ENCODE measurements at regions not wholly inside any gene's neighbourhood (a gene's known extent, or its start where the extent isn't known, plus 50 kb on each side); places are given as distances from the start of the nearest gene placed in this dataset.

GRCh38 chr12:131218923-131219669 is 265.4 kb downstream of the ADGRD1 start:
- no peak for TF ChIP-seq CTCF (conservative IDR thresholded peaks at IDR 0.05)
- no peak overlapping the region for H3K27ac ChIP-seq

- TF ChIP-seq CTCF (conservative IDR thresholded peaks at IDR 0.05) = no peak
- H3K27ac ChIP-seq = no peak overlapping the region
Observed at GRCh38 chr12:131219670-131220330, 266.1 kb downstream of the ADGRD1 start.

- no peak overlapping the region for H3K27ac ChIP-seq
- TF ChIP-seq CTCF (conservative IDR thresholded peaks at IDR 0.05) = no peak
Observed at GRCh38 chr12:131220331-131220685, 266.6 kb downstream of the ADGRD1 start.

GRCh38 chr12:131221061-131221956 is 267.6 kb downstream of the ADGRD1 start:
- no peak overlapping the region for H3K27ac ChIP-seq
- TF ChIP-seq CTCF (conservative IDR thresholded peaks at IDR 0.05) = no peak

- TF ChIP-seq CTCF (conservative IDR thresholded peaks at IDR 0.05) = no peak
- no peak overlapping the region for H3K27ac ChIP-seq
Observed at GRCh38 chr12:131221957-131222328, 268.2 kb downstream of the ADGRD1 start.

- H3K27ac ChIP-seq = no peak overlapping the region
- TF ChIP-seq CTCF (conservative IDR thresholded peaks at IDR 0.05) = no peak
Observed at GRCh38 chr12:131222329-131223139, 268.8 kb downstream of the ADGRD1 start.

Measured in VCaP (cell line).